ENCODE measurements at regions not wholly inside any gene's neighbourhood (a gene's known extent, or its start where the extent isn't known, plus 50 kb on each side); places are given as distances from the start of the nearest gene placed in this dataset.
"Not testable (repeated sequence)": the region's sequence is repeated elsewhere in the genome, so short reads cannot be mapped to it uniquely, and the experiment has no call there.

DNA sequence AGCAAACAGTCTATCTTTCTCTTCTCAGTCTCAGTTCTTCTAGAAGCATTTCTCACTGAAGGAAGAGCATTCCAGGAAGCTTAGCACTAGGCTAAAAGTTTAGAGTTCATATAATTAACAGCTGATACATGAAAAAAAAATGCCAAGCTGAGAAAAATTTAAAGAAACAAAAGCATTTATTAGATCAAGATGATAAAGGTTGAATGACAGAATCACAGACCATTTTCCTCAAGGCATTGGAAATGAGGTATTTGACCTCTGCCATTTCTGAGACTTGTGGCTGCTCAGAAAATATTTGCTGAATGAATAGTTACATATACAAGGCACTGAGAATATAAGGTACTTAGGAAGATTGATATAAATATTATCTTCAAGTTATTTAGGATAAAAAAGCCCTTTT, 901.6 kb upstream of the GOT2 start:
- Mint-ChIP-seq H3K4me1 (no peaks in the 10 kb centered on the region), H3K36me3 (ENCODE audit: low read depth) (no peaks in the 10 kb centered on the region), H3K27me3 (no peaks in the 10 kb centered on the region), H3K27ac (no peak overlapping the region), H3K4me3 (no peak overlapping the region), H3K9me3 (peaks cover 3% of the 10 kb centered on the region)
- DNase-seq, result no peak
- intact Hi-C loops (cut with micrococcal nuclease), result no loop called here

DNA sequence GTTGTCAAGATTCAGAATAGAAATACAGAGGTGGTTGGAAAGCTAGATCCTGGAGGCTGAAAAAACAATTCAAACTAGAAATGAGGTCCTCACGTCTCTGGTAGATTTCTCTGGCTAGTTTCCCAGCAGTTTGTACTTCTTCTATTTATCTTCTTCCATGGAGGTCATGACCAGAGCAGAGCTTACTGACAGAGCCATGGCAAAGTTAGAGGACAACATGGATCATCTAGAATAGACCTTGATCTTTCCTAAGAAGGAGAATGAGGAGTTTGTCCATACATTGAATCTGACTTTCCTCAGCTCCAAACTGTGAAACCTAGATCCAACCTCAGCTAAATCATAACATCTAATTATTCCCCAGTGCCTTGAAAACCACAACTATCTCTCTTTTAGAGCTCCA, 900.8 kb upstream of the GOT2 start:
- Mint-ChIP-seq H3K27ac (no peak overlapping the region), H3K4me3 (no peak overlapping the region), H3K36me3 (ENCODE audit: low read depth) (no peaks in the 10 kb centered on the region), H3K4me1 (no peaks in the 10 kb centered on the region), H3K9me3 (peaks cover 3% of the 10 kb centered on the region), H3K27me3 (no peaks in the 10 kb centered on the region)
- intact Hi-C loops (cut with micrococcal nuclease), result no loop called here
- no peak for DNase-seq

DNA sequence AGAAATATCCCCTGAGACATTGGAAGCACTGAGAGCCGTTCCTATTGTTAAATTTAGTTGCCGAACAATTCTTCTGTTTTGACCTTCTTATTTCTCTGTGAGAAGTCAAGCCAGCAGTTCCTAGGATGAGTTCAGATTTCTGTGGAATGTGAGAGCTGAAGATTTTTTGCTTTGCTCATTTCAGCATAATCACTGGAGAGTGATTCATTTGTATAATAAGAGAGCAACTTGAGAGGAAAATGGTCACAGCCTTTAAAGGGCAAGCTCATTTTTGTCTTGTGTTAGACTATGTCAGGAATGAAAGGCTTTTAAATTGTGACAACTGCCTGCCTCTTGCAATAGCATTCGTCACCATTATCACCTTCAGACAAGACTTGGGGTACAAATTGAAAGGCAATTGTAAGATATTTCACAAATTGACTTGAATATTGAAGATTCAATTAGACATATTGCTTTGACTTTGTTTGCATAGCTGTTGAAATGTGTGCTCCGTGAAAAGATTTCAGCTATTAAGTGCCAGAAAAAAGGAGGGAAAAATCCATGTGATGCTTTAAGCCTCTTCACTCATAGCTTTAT, 900.0 kb upstream of the GOT2 start:
- H3K27ac Mint-ChIP-seq, result no peak overlapping the region
- DNase-seq, result no peak
- H3K9me3 Mint-ChIP-seq, result peaks cover 3% of the 10 kb centered on the region
- intact Hi-C loops (cut with micrococcal nuclease), result no loop called here
- no peak overlapping the region for H3K4me3 Mint-ChIP-seq
- no peaks in the 10 kb centered on the region for H3K27me3 Mint-ChIP-seq
- H3K4me1 Mint-ChIP-seq, result no peaks in the 10 kb centered on the region
- H3K36me3 Mint-ChIP-seq (ENCODE audit: low read depth), result no peaks in the 10 kb centered on the region

DNA sequence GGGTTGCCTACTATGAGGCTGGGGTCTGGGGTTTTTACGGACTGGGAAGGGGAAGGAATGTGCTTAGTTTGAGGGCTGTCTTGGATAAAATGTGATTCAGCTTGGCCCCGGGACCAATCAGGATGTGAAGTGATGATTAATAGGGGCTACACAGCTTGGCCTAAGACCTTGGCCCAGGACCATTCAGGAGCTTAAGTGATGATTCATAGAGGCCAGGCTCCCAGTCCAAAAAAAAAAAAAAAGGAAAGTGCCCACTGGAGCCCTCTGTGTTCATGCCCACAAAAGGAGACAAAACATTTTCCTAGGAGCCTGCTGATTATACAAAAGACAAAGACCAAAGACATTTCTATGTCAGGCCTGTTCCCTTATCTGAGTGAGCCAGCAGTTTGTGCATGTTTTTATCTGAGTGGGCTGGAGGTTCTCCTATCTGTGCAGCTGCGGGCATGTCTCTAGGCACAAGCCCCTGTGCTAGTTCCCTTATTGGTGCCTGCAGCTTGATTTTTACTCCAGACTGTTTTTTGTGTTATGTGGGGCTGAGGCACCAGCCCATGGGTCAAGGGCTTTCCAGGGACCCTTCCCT, 898.2 kb upstream of the GOT2 start:
- Mint-ChIP-seq H3K27me3 (no peaks in the 10 kb centered on the region), H3K36me3 (ENCODE audit: low read depth) (no peaks in the 10 kb centered on the region), H3K9me3 (peaks cover 3% of the 10 kb centered on the region), H3K27ac (no peak overlapping the region), H3K4me3 (no peak overlapping the region), H3K4me1 (no peaks in the 10 kb centered on the region)
- DNase-seq, result no peak
- intact Hi-C loops (cut with micrococcal nuclease), result no loop called here

DNA sequence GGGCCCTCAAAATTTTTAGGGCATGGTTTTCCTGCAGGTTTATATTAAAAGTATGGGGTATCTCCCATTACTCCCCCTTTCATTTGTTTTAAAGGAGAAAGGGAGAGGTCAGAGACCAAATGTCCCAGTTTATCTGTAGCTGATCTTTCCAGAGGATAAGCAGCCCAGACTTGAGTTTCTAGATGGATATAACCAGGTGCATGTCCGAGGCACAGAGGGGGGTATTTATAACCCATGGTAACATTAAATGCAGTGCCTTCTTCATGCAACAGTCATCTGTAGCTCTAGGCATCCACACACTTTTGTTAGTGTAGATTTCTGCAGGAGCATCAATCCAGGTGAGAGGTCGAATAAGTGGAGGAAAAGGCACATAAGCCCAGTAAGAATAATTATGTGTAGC, 890.3 kb upstream of the GOT2 start:
- DNase-seq; H3K4me3 Mint-ChIP-seq; intact Hi-C loops (cut with micrococcal nuclease); H3K9me3 Mint-ChIP-seq; H3K36me3 Mint-ChIP-seq (ENCODE audit: low read depth); H3K4me1 Mint-ChIP-seq; H3K27ac Mint-ChIP-seq; H3K27me3 Mint-ChIP-seq: not testable (repeated sequence)

DNA sequence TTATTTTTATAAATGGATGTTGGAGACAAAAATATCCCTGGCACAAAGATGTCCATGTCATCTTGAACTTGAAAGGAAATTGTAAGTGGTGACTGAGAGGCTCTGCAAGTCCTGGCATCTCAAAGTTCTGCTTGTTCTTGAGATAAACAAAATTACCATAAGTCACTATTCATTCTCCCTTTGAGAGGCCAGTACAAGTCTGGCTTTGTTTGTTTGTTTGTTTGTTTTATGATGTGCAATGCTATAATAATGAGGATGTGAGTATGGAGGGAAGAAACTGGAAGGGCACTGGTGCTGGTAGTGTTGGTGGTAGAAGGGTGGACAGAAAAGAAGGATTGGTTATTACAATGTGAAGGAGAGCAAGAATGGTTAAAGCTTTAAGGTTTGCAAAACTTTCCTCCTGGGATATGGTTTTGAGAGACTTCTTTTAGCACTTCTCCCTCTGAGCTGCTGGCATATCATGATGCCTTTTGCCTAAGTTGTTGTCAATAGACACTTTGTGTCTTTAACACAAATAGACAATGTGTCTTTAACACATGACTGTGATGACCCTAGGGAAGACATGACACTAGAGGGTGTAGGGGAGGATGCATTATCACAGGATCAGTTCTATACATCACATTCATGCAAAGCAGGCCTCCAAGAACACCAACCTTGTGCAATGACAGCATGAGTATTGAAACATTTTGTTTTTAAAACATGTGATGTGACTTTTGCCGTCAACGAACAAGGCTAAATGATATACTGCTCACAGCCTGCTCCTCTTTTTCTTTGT, 880.5 kb upstream of the GOT2 start:
- no peaks in the 10 kb centered on the region for H3K27me3 Mint-ChIP-seq
- H3K36me3 Mint-ChIP-seq (ENCODE audit: low read depth), result no peaks in the 10 kb centered on the region
- intact Hi-C loops (cut with micrococcal nuclease), result no loop called here
- no peaks in the 10 kb centered on the region for H3K4me1 Mint-ChIP-seq
- no peak for DNase-seq
- H3K4me3 Mint-ChIP-seq, result no peak overlapping the region
- H3K27ac Mint-ChIP-seq, result no peak overlapping the region
- no peaks in the 10 kb centered on the region for H3K9me3 Mint-ChIP-seq

DNA sequence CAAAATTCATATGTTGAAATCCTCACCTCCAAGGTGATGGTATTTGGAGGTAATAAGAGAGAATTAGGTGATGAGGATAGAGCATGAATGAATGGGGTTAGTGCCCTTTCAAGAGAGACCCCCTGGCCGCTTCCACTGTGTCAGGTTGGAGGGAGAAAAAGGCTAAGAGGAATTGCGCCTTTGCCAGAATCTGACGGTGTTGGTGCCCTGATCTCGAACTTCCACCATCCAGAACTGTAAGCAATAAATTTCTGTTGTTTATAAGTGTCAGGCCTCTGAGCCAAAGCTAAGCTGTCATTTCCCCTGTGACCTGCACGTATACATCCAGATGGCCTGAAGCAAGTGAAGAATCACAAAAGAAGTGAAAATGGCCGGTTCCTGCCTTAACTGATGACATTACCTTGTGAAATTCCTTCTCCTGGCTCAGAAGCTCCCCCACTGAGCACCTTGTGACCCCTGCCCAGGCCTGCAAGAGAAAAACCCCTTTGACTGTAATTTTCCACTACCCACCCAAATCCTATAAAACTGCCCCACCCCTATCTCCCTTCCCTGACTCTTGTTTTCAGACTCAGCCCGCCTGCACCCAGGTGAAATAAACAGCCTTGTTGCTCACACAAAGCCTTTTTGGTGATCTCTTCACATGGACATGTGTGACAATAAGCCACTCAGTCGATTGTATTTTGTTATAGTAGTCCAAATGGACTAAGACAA, 878.9 kb upstream of the GOT2 start:
- intact Hi-C loops (cut with micrococcal nuclease); H3K9me3 Mint-ChIP-seq; H3K27me3 Mint-ChIP-seq; H3K27ac Mint-ChIP-seq; H3K4me3 Mint-ChIP-seq; H3K4me1 Mint-ChIP-seq; H3K36me3 Mint-ChIP-seq (ENCODE audit: low read depth); DNase-seq: not testable (repeated sequence)

DNA sequence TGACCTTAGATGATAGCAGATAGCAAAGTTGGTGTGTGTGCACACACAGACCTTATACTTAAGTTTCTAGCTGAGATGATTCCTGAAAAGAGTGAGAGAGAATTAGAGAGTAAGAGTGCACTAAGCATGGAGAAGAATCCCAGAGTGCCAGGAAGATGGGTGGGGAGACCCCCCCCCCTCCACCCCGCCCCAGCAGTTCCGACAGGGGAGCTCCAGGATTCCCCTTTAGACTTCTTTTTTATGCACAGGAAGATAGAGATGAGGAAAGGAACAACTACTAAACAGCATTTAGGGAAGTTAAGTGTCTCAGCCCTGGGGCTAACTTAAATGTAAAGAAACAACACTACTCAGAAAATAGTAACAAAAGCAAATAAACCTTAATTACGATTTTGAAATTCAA, 878.0 kb upstream of the GOT2 start:
- Mint-ChIP-seq H3K4me1 (no peaks in the 10 kb centered on the region), H3K9me3 (no peaks in the 10 kb centered on the region), H3K27me3 (no peaks in the 10 kb centered on the region), H3K27ac (no peak overlapping the region), H3K4me3 (no peak overlapping the region), H3K36me3 (ENCODE audit: low read depth) (no peaks in the 10 kb centered on the region)
- DNase-seq, result no peak
- intact Hi-C loops (cut with micrococcal nuclease), result no loop called here

DNA sequence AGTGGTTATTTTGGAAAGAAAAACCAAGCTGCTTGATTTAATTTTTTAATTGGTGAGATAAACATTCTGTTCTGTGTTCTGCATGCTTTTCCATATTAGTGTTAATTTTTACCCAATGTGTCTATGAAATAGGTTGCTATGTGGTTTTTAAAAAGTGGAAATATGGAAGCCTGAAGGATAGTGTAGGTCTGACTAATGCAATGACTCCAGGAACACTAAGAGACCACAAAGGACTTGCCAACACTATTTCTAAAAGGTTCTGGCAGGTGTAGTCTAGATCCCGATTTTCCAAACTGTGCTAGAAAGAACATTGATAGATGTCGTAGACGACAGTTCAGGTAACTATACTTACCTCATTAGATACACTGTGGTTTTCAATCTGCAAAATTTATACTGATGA, 877.4 kb upstream of the GOT2 start:
- H3K27ac Mint-ChIP-seq, result no peak overlapping the region
- no peak for DNase-seq
- no peaks in the 10 kb centered on the region for H3K9me3 Mint-ChIP-seq
- H3K4me3 Mint-ChIP-seq, result no peak overlapping the region
- intact Hi-C loops (cut with micrococcal nuclease), result no loop called here
- no peaks in the 10 kb centered on the region for H3K27me3 Mint-ChIP-seq
- no peaks in the 10 kb centered on the region for H3K36me3 Mint-ChIP-seq (ENCODE audit: low read depth)
- H3K4me1 Mint-ChIP-seq, result no peaks in the 10 kb centered on the region

DNA sequence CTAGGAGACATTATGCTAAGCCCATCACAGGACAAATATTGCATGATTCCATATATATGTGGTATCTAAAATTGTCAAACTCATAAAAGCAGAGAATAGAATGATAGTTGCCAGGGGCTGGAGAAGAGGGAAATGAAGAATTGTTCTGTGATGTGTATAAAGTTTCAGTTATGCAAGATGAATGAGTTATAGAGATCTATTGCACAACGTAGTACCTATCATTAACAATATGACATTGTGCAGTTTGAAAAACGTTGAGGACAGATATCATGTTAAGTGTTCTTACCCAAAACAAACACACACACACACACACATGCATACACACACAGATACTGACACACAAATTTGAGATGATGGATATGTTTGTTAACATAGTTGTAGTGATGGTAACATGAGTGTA, 871.6 kb upstream of the GOT2 start:
- intact Hi-C loops (cut with micrococcal nuclease), result no loop called here
- Mint-ChIP-seq H3K36me3 (ENCODE audit: low read depth) (no peaks in the 10 kb centered on the region), H3K4me3 (no peak overlapping the region), H3K9me3 (no peaks in the 10 kb centered on the region), H3K27ac (no peak overlapping the region), H3K4me1 (no peaks in the 10 kb centered on the region), H3K27me3 (no peaks in the 10 kb centered on the region)
- DNase-seq, result no peak

DNA sequence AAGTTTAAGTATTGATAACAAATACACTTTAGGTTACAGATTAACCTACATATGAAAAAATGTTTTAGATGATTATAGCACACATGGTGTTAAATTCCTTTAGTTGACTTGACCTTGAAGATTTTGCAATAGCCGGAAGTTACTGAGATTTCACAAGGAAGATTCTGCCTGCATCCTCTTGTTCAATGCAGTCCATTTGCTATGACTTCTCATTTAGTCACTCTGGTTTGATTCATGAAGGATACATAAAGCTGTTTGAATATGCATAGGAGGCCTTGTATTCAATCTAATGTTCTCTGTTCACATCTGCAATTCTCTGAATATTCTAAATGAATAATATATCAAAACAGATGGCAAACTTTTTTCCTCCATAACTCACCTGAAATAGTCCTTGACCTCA, 870.2 kb upstream of the GOT2 start:
- H3K4me3 Mint-ChIP-seq, result no peak overlapping the region
- no peaks in the 10 kb centered on the region for H3K36me3 Mint-ChIP-seq (ENCODE audit: low read depth)
- no peaks in the 10 kb centered on the region for H3K9me3 Mint-ChIP-seq
- H3K27me3 Mint-ChIP-seq, result no peaks in the 10 kb centered on the region
- intact Hi-C loops (cut with micrococcal nuclease), result no loop called here
- H3K27ac Mint-ChIP-seq, result no peak overlapping the region
- H3K4me1 Mint-ChIP-seq, result no peaks in the 10 kb centered on the region
- DNase-seq, result no peak

DNA sequence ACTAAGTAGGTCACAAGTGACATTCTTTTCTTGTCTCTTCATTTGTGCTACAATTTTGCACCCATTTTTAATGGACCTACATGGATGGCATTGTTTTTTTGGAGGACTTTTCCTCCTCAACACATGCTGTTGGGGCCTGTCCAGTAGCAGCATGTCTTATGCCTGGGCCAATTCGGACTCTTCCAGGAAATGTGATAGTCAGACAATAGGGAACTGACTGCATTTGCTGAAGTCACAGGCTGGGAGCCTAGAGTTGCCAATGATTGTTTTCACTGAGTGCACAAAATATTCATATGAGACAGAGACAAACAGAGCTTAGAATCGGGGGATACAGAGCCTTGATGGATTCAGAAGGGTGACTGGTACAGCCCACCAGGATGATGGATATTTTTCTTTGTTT, 867.3 kb upstream of the GOT2 start:
- Mint-ChIP-seq H3K36me3 (ENCODE audit: low read depth) (no peaks in the 10 kb centered on the region), H3K9me3 (no peaks in the 10 kb centered on the region), H3K27me3 (no peaks in the 10 kb centered on the region), H3K4me1 (no peaks in the 10 kb centered on the region), H3K4me3 (no peak overlapping the region), H3K27ac (no peak overlapping the region)
- intact Hi-C loops (cut with micrococcal nuclease), result no loop called here
- DNase-seq, result no peak

DNA sequence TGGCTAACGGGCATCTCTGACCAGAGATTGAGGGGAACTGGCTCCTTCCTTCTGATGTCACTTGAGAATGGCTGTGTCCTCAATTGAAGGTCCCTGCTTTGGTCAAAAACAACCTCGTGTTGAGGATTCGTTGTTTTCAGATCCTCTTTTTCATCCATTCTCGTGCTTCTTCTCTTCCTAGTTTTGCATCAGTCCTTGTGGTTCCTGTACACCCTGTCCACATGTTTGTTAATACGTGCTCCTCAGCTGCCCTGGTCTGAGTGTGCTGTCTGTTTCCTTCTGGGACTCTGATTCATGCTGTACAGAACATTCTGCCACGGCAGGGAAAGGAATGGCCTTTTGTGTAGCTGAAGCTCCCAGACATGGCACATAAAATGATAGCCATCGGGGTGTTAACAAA, 863.2 kb upstream of the GOT2 start:
- intact Hi-C loops (cut with micrococcal nuclease), result no loop called here
- Mint-ChIP-seq H3K27ac (no peak overlapping the region), H3K4me1 (no peaks in the 10 kb centered on the region), H3K36me3 (ENCODE audit: low read depth) (no peaks in the 10 kb centered on the region), H3K27me3 (no peaks in the 10 kb centered on the region), H3K9me3 (no peaks in the 10 kb centered on the region), H3K4me3 (no peak overlapping the region)
- no peak for DNase-seq

DNA sequence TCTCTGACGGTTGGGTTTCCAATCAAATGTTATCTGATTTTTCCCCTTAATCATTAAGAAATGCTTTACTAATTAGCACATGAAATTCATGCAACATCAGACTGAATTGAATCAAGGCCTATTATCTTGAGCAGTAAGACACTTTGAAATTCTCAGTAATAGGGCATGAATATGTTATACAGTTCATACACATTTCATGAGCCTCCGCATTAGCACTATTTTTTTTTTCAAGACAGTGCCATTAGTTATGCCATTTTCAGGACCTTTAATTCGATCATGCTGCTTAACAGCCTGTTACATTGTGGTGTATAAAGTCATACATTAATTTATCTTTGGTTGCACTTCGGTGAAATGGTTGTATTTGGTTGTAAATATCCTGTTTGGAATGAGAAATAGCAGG, 862.6 kb upstream of the GOT2 start:
- intact Hi-C loops (cut with micrococcal nuclease), result no loop called here
- Mint-ChIP-seq H3K36me3 (ENCODE audit: low read depth) (no peaks in the 10 kb centered on the region), H3K27ac (no peak overlapping the region), H3K27me3 (no peaks in the 10 kb centered on the region), H3K9me3 (no peaks in the 10 kb centered on the region), H3K4me1 (no peaks in the 10 kb centered on the region), H3K4me3 (no peak overlapping the region)
- no peak for DNase-seq
